ENCODE measurements at regions not wholly inside any gene's neighbourhood (a gene's known extent, or its start where the extent isn't known, plus 50 kb on each side); places are given as distances from the start of the nearest gene placed in this dataset.

- H3K4me3 ChIP-seq (ENCODE audit: low read length): no peak overlapping the region
- TF ChIP-seq CTCF (conservative IDR thresholded peaks at IDR 0.05; ENCODE audit: low read depth, low read length): peak; percentile 62
- DNase-seq (ENCODE audit: low read depth): no peak
These were observed 601.8 kb upstream of the ATXN7L3B start for GRCh38 chr12:73935817-73936216.

GRCh38 chr12:73947326-73948026 is 590.2 kb upstream of the ATXN7L3B start:
- TF ChIP-seq CTCF (conservative IDR thresholded peaks at IDR 0.05; ENCODE audit: low read depth, low read length): no peak
- DNase-seq (ENCODE audit: low read depth): no peak
- H3K4me3 ChIP-seq (ENCODE audit: low read length): no peak overlapping the region

- DNase-seq (ENCODE audit: low read depth): no peak
- TF ChIP-seq CTCF (conservative IDR thresholded peaks at IDR 0.05; ENCODE audit: low read depth, low read length): no peak
- H3K4me3 ChIP-seq (ENCODE audit: low read length): no peak overlapping the region
These were observed 587.1 kb upstream of the ATXN7L3B start for GRCh38 chr12:73950507-73950906.

GRCh38 chr12:73951956-73952703 is 585.5 kb upstream of the ATXN7L3B start:
- TF ChIP-seq CTCF (conservative IDR thresholded peaks at IDR 0.05; ENCODE audit: low read depth, low read length): no peak
- no peak for DNase-seq (ENCODE audit: low read depth)
- H3K4me3 ChIP-seq (ENCODE audit: low read length): no peak overlapping the region

GRCh38 chr12:73964641-73965040 is 573.0 kb upstream of the ATXN7L3B start:
- no peak for TF ChIP-seq CTCF (conservative IDR thresholded peaks at IDR 0.05; ENCODE audit: low read depth, low read length)
- no peak for DNase-seq (ENCODE audit: low read depth)
- no peak overlapping the region for H3K4me3 ChIP-seq (ENCODE audit: low read length)

GRCh38 chr12:73973486-73973885 is 564.1 kb upstream of the ATXN7L3B start:
- TF ChIP-seq CTCF (conservative IDR thresholded peaks at IDR 0.05; ENCODE audit: low read depth, low read length): no peak
- no peak overlapping the region for H3K4me3 ChIP-seq (ENCODE audit: low read length)
- DNase-seq (ENCODE audit: low read depth): no peak

GRCh38 chr12:73984552-73984951 is 553.1 kb upstream of the ATXN7L3B start:
- DNase-seq (ENCODE audit: low read depth): no peak
- TF ChIP-seq CTCF (conservative IDR thresholded peaks at IDR 0.05; ENCODE audit: low read depth, low read length): no peak
- no peak overlapping the region for H3K4me3 ChIP-seq (ENCODE audit: low read length)

Data from retinal pigment epithelial cell (primary cell).